IMR-90 (cell line): ENCODE measurements at regions not wholly inside any gene's neighbourhood (a gene's known extent, or its start where the extent isn't known, plus 50 kb on each side); places are given as distances from the start of the nearest gene placed in this dataset.

ENCODE experiments used
- ATAC-seq: fragments of 200-7000 bp; cut with Tn5 transposase; 2 replicates; pipeline ENCODE4 v1.9.1; 2020; ENCODE audit warnings: low read depth, mild to moderate bottlenecking, moderate library complexity
- BruUV-seq: library from RNA; stranded (reverse); fragments of 400-500 nt; replicated peaks from 2 replicates; lab custom pipeline; 2021; lab: Mats Ljungman, UMichigan
- CTCF ChIA-PET: fragments of 300-600 bp; formaldehyde crosslinking; extraction: SDS; loops from one replicate; lab custom pipeline; 2021; ENCODE audit warnings: antibody characterized with exemption; lab: Yijun Ruan, JAX
- POLR2A ChIA-PET: fragments of 300-600 bp; sonication (Branson Sonifier 250); formaldehyde crosslinking; loops from one replicate; lab custom pipeline; 2022; ENCODE audit warnings: antibody characterized with exemption; ENCODE audit not compliant: unreplicated experiment; lab: Charles Lee
- DNase-seq: peaks from one replicate; pipeline ENCODE4 v3.0.0; 2013
- H2AFZ ChIP-seq: replicated peaks from 2 replicates; pipeline ENCODE3; 2013; ENCODE audit warnings: low read length, mild to moderate bottlenecking; ENCODE audit not compliant: poor library complexity
- H2AK5ac ChIP-seq: 2 replicates; pipeline ENCODE4 v1.6.1; 2013; ENCODE audit warnings: low read depth, low read length, inconsistent platforms
- H2AK9ac ChIP-seq: replicated peaks from 2 replicates; pipeline ENCODE3; 2013; ENCODE audit warnings: mild to moderate bottlenecking, low read depth, low read length, moderate library complexity; ENCODE audit not compliant: poor library complexity
- H2BK120ac ChIP-seq: 2 replicates; pipeline ENCODE4 v1.6.1; 2013; ENCODE audit warnings: low read depth, low read length, inconsistent platforms
- H2BK15ac ChIP-seq: 3 replicates; pipeline ENCODE4 v1.6.1; 2013; ENCODE audit warnings: low read depth, low read length, inconsistent platforms
- H2BK20ac ChIP-seq: 2 replicates; pipeline ENCODE4 v1.6.1; 2013; ENCODE audit warnings: low read depth, mild to moderate bottlenecking, inconsistent platforms, low read length, moderate library complexity
- H2BK5ac ChIP-seq: 2 replicates; pipeline ENCODE4 v1.6.1; 2013; ENCODE audit warnings: mild to moderate bottlenecking, low read depth, low read length, inconsistent platforms; ENCODE audit not compliant: poor library complexity, severe bottlenecking
- H3K14ac ChIP-seq: replicated peaks from 2 replicates; pipeline ENCODE4 v1.6.1; 2013; ENCODE audit warnings: low read depth, low read length, inconsistent platforms
- H3K18ac ChIP-seq: 2 replicates; pipeline ENCODE4 v1.6.1; 2013; ENCODE audit warnings: low read depth, low read length, control low read depth
- H3K23ac ChIP-seq: 2 replicates; pipeline ENCODE4 v1.6.1; 2013; ENCODE audit warnings: low read depth, low read length, inconsistent platforms
- H3K27ac ChIP-seq: 2 replicates; pipeline ENCODE4 v1.5.1; 2013; ENCODE audit warnings: mild to moderate bottlenecking, control low read depth, low read length; ENCODE audit not compliant: insufficient read depth
- H3K27me3 ChIP-seq: 2 replicates; pipeline ENCODE4 v1.6.1; 2013; ENCODE audit warnings: low read length; ENCODE audit not compliant: control insufficient read depth, insufficient read depth
- H3K36me3 ChIP-seq: 2 replicates; pipeline ENCODE4 v1.6.1; 2013; ENCODE audit warnings: low read length, mixed read lengths; ENCODE audit not compliant: control insufficient read depth, insufficient read depth
- H3K4ac ChIP-seq: 2 replicates; pipeline ENCODE4 v1.6.1; 2013; ENCODE audit warnings: low read depth, low read length, inconsistent platforms
- H3K4me1 ChIP-seq: 2 replicates; pipeline ENCODE4 v1.6.1; 2013; ENCODE audit warnings: low read length, mixed read lengths; ENCODE audit not compliant: control insufficient read depth, insufficient read depth
- H3K4me2 ChIP-seq: 2 replicates; pipeline ENCODE4 v1.6.1; 2013; ENCODE audit warnings: low read depth, mild to moderate bottlenecking, control low read depth, low read length, moderate library complexity
- H3K4me3 ChIP-seq: 2 replicates; pipeline ENCODE4 v1.5.1; 2013; ENCODE audit warnings: low read depth, mild to moderate bottlenecking, control low read depth, low read length, moderate library complexity; ENCODE audit not compliant: insufficient read depth
- H3K56ac ChIP-seq: 2 replicates; pipeline ENCODE4 v1.6.1; 2013; ENCODE audit warnings: low read length, inconsistent platforms; ENCODE audit not compliant: insufficient read depth; ENCODE audit errors: extremely low read depth
- H3K79me1 ChIP-seq, 2 experiments: 2 replicates each; pipeline ENCODE4 v1.6.1; 2013; ENCODE audit warnings: low read length in 2 of 2, inconsistent platforms in 1 of 2, low read depth in 1 of 2
- H3K9ac ChIP-seq: 2 replicates; pipeline ENCODE4 v1.6.1; 2013; ENCODE audit warnings: low read depth, low read length, control low read depth
- H3K9me1 ChIP-seq: 2 replicates; pipeline ENCODE4 v1.6.1; 2013; ENCODE audit warnings: low read length, inconsistent platforms; ENCODE audit not compliant: insufficient read depth
- H3K9me3 ChIP-seq: 2 replicates; pipeline ENCODE4 v1.6.1; 2013; ENCODE audit warnings: low read length; ENCODE audit not compliant: control insufficient read depth, insufficient read depth
- H4K20me1 ChIP-seq: 2 replicates; pipeline ENCODE4 v1.6.1; 2013; ENCODE audit warnings: low read length, inconsistent platforms; ENCODE audit not compliant: insufficient read depth
- H4K5ac ChIP-seq: 2 replicates; pipeline ENCODE4 v1.6.1; 2013; ENCODE audit warnings: mild to moderate bottlenecking, low read depth, low read length, control low read depth
- H4K8ac ChIP-seq, 2 experiments: 2 replicates each; pipeline ENCODE4 v1.6.1; 2013; ENCODE audit warnings: low read depth in 2 of 2, low read length in 2 of 2, control low read depth in 1 of 2, inconsistent platforms in 1 of 2
- H4K91ac ChIP-seq: 2 replicates; pipeline ENCODE4 v1.6.1; 2013; ENCODE audit warnings: low read depth, low read length, inconsistent platforms; ENCODE audit not compliant: insufficient read depth
- USF2 ChIP-seq: fragments of 150-350 bp; IDR thresholded peaks from 2 replicates; pipeline ENCODE4 v1.6.1; 2017; ENCODE audit warnings: mild to moderate bottlenecking, antibody characterized with exemption, low read length, low read depth
- WGBS, 2 experiments: methylation state at CpG; one replicate each; pipeline versions ENCODE4 v1.1.5 to v1.1.7; 2013; ENCODE audit warnings: missing lambda C conversion rate in 2 of 2; ENCODE audit not compliant: insufficient read length in 1 of 2; ENCODE audit errors: extremely low coverage in 2 of 2; 5-methylcytosine and 5-hydroxymethylcytosine counted together
- dilution Hi-C: fragments of 300-500 bp; cut with HindIII; formaldehyde crosslinking; loops from one replicate; pipeline ENCODE4 v1.14.3; 2018; ENCODE audit warnings: low sequenced_read_pairs; ENCODE audit not compliant: unreplicated experiment
- in situ Hi-C: fragments of 300-500 bp; cut with MboI; formaldehyde crosslinking; loops from 3 replicates; pipeline ENCODE4 v1.14.3; 2019; ENCODE audit warnings: low sequenced_read_pairs, inconsistent platforms, mixed read lengths
- intact Hi-C: fragments of 100-400 bp; cut with micrococcal nuclease; formaldehyde crosslinking; loops from 2 replicates; pipeline ENCODE4 v1.10.0; 2022

- no peaks in the 10 kb centered on the region for H3K27me3 ChIP-seq
- no peak overlapping the region for H3K4ac ChIP-seq
- H3K4me3 ChIP-seq, result no peak overlapping the region
- WGBS, 2 experiments, result no CpG with 5 or more reads among the region's 3 CpGs
- no peaks in the 10 kb centered on the region for H3K79me1 ChIP-seq
- no peaks in the 10 kb centered on the region for H3K9me1 ChIP-seq
- POLR2A ChIA-PET, result no interaction called here
- DNase-seq (no peak), ATAC-seq (no peak)
- dilution Hi-C loops (no loop called here), intact Hi-C loops (no loop called here), in situ Hi-C loops (no loop called here)
- H2BK120ac ChIP-seq, result no peak overlapping the region
- no peak overlapping the region for H2BK15ac ChIP-seq
- no peak overlapping the region for H3K27ac ChIP-seq
- TF ChIP-seq USF2, result no peak
- no peak overlapping the region for H2AK5ac ChIP-seq
- H3K9me3 ChIP-seq, result peaks cover 3% of the 10 kb centered on the region; the same call in 1 of the 2 replicates
- H2AK9ac ChIP-seq, result no peak overlapping the region
- H2BK5ac ChIP-seq, result no peak overlapping the region
- CTCF ChIA-PET, result interaction anchor here (1.2 kb wide), 1 partner anchor 10 kb away, joined by 3 read pairs; no protein-coding TSS in a partner anchor
- H2AFZ ChIP-seq, result no peak overlapping the region
- H3K9ac ChIP-seq, result no peak overlapping the region
- no peaks in the 10 kb centered on the region for H4K20me1 ChIP-seq
- no peak overlapping the region for H2BK20ac ChIP-seq
- no peaks in the 10 kb centered on the region for H3K36me3 ChIP-seq
- no peaks in the 10 kb centered on the region for H3K4me1 ChIP-seq
- H3K4me2 ChIP-seq, result no peak overlapping the region
- H3K56ac ChIP-seq, result no peak overlapping the region
- no peak overlapping the region for H3K14ac ChIP-seq
- no peak overlapping the region for H4K91ac ChIP-seq
- no peak overlapping the region for H4K5ac ChIP-seq
- H4K8ac ChIP-seq, result no peak overlapping the region
- no TSS peak for BruUV-seq
- no peak overlapping the region for H3K18ac ChIP-seq
- H3K23ac ChIP-seq, result no peak overlapping the region
Observed at GRCh38 chr2:236452238-236452637, 117.4 kb upstream of the ACKR3 start.
